Astrocyte of the hippocampus (primary cell): ENCODE measurements at regions not wholly inside any gene's neighbourhood (a gene's known extent, or its start where the extent isn't known, plus 50 kb on each side); places are given as distances from the start of the nearest gene placed in this dataset.

Experiments
- DNase-seq: peaks from one replicate; pipeline ENCODE4 v3.0.0; 2011; ENCODE audit warnings: low read depth, low spot score

GRCh38 chr3:178047496-178047895 lies 488.7 kb upstream of the KCNMB2 start:
- DNase-seq, result no peak

- no peak for DNase-seq
Observed at GRCh38 chr3:178048768-178049167, 487.5 kb upstream of the KCNMB2 start.

GRCh38 chr3:178054471-178054870 lies 481.8 kb upstream of the KCNMB2 start:
- no peak for DNase-seq

GRCh38 chr3:178055939-178056338 lies 480.3 kb upstream of the KCNMB2 start:
- no peak for DNase-seq

- DNase-seq, result no peak
Observed at GRCh38 chr3:178056868-178057267, 479.4 kb upstream of the KCNMB2 start.

GRCh38 chr3:178058629-178059028 lies 477.6 kb upstream of the KCNMB2 start:
- DNase-seq, result no peak

GRCh38 chr3:178059119-178059518 lies 477.1 kb upstream of the KCNMB2 start:
- DNase-seq, result peak; percentile 27

GRCh38 chr3:178059836-178060235 lies 476.4 kb upstream of the KCNMB2 start:
- no peak for DNase-seq

- no peak for DNase-seq
Observed at GRCh38 chr3:178060407-178060806, 475.8 kb upstream of the KCNMB2 start.

GRCh38 chr3:178062126-178062525 lies 474.1 kb upstream of the KCNMB2 start:
- DNase-seq, result no peak

- no peak for DNase-seq
Observed at GRCh38 chr3:178063461-178063860, 472.8 kb upstream of the KCNMB2 start.

GRCh38 chr3:178067721-178068120 lies 468.5 kb upstream of the KCNMB2 start:
- DNase-seq, result no peak

GRCh38 chr3:178072391-178073305 lies 463.6 kb upstream of the KCNMB2 start:
- no peak for DNase-seq

- DNase-seq, result no peak
Observed at GRCh38 chr3:178073366-178073765, 462.9 kb upstream of the KCNMB2 start.

GRCh38 chr3:178075344-178075743 lies 460.9 kb upstream of the KCNMB2 start:
- DNase-seq, result no peak

- peak; percentile 70 for DNase-seq
Observed at GRCh38 chr3:178078953-178079352, 457.3 kb upstream of the KCNMB2 start.

GRCh38 chr3:178079966-178080365 lies 456.3 kb upstream of the KCNMB2 start:
- no peak for DNase-seq

- DNase-seq, result no peak
Observed at GRCh38 chr3:178082326-178082906, 453.8 kb upstream of the KCNMB2 start.

GRCh38 chr3:178083906-178084866 lies 452.1 kb upstream of the KCNMB2 start:
- peak; percentile 47 for DNase-seq

GRCh38 chr3:178084938-178085816 lies 451.1 kb upstream of the KCNMB2 start:
- DNase-seq, result peak; percentile 91

GRCh38 chr3:178085817-178086123 lies 450.5 kb upstream of the KCNMB2 start:
- no peak for DNase-seq
